Gastrocnemius medialis (tissue), 4 donors: ENCODE measurements at regions not wholly inside any gene's neighbourhood (a gene's known extent, or its start where the extent isn't known, plus 50 kb on each side); places are given as distances from the start of the nearest gene placed in this dataset.

Experiments
- ATAC-seq, 2 donors: fragments of 150-250 bp; one replicate each; pipeline ENCODE4 v1.9.1; 2016
- DNase-seq, 2 donors: peaks; one replicate each; pipeline ENCODE4 v3.0.0-alpha.2; 2019
- H3K27ac ChIP-seq, 4 donors: fragments of 200-600 bp; sonication (generic); 1 replicate in 1 of 4; 2 replicates in 3 of 4; pipeline ENCODE4 v1.5.1; 2016 to 2018; ENCODE audit warnings: mild to moderate bottlenecking in 2 of 4, moderate library complexity in 1 of 4
- H3K27me3 ChIP-seq, 3 donors: fragments of 200-600 bp; sonication (generic) in 2 of 3; 1 replicate in 1 of 3; 2 replicates in 2 of 3; pipeline versions ENCODE4 v1.5.1 to v1.6.0; 2016 to 2019; ENCODE audit warnings: mild to moderate bottlenecking in 1 of 3, moderate library complexity in 1 of 3
- H3K36me3 ChIP-seq, 2 donors: fragments of 200-600 bp; sonication (generic) in 1 of 2; one replicate each; pipeline ENCODE4 v1.5.1; 2017 to 2018
- H3K4me1 ChIP-seq, 2 donors: fragments of 200-600 bp; sonication (generic) in 1 of 2; one replicate each; pipeline ENCODE4 v1.5.1; 2016 to 2017; ENCODE audit warnings: mild to moderate bottlenecking in 2 of 2
- H3K4me3 ChIP-seq, 4 donors: fragments of 200-600 bp; sonication (generic) in 3 of 4; 1 replicate in 1 of 4; 2 replicates in 3 of 4; pipeline ENCODE4 v1.5.1; 2016 to 2019; ENCODE audit warnings: mild to moderate bottlenecking in 2 of 4
- H3K9me3 ChIP-seq, 3 donors: fragments of 200-600 bp; sonication (generic) in 2 of 3; 1 replicate in 1 of 3; 2 replicates in 2 of 3; pipeline ENCODE4 v1.5.1; 2016 to 2019
- POLR2A ChIP-seq, 2 donors: fragments of 450-650 bp; IDR thresholded peaks; one replicate each; pipeline ENCODE4 v1.6.1; 2017; ENCODE audit warnings: antibody characterized with exemption in 2 of 2, mild to moderate bottlenecking in 2 of 2, moderate library complexity in 2 of 2
- in situ Hi-C, 4 donors: fragments of 200-750 bp; cut with MboI; loops; one replicate each; pipeline versions ENCODE4 v1.15.0 to v1.8.0; 2017; ENCODE audit warnings: low sequenced_read_pairs in 4 of 4
- intact Hi-C: fragments of 100-400 bp; cut with DNase I; formaldehyde crosslinking; loops from one replicate; pipeline ENCODE4 v1.15.1; 2023; ENCODE audit warnings: low total_unique reads
- TF ChIP-seq, protein P1 (sequence below), 5 experiments: fragments of 450-650 bp in 3 of 5; fragments of 200-600 bp in 2 of 5; sonication (generic) in 2 of 5; IDR thresholded peaks in 4 of 5; conservative IDR thresholded peaks in 1 of 5; 1 replicate in 4 of 5; 2 replicates in 1 of 5; pipeline ENCODE4 v1.5.1; 2016 to 2019; ENCODE audit warnings: antibody characterized with exemption in 5 of 5, mild to moderate bottlenecking in 3 of 5, moderate library complexity in 3 of 5

DNA sequence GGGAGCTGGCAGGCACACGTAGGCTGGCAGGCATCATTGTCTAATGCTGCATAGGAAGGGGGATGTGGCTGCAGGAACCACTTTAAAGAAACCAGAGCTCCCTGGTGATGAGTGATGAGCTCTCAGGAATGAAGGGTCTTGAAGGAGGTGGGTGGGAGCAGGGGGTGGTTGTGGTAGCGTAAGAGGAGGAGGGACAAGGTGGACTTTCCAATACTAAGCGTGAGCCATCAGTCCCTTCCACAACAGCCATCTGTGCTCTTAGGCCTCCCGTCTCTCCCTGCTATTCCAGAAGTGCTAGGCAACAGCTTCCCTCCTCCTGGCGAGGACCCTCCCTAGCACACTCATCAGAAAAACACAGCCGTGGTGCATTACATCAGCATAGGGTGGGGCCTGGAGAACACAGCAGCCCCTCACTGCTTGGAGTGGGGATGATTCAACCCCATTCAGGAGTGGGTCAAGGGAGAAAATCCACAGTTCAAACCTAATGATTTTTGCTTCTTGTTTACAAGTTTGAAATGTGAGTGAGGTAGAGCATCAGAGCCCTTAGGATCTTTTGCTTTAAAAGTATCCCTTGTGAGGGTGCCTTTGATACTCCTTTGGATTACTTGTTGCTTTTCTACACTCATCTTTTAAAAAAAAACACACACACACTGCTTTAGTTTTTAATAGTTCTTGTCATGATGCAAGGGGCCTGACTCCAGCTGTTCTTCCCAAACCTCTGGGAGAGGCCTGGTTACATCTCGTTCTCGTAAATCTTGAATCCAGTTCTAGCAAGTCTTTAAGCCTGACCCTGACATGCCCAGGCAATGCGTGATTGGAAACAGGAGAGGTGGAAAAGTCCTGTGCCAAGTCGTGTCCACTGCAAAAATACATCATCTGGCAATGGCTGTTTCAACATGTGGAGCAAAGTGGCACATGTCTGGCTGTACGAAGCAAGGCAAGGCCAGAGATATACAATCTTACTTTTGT lies 356.4 kb upstream of the DDHD1 start:
- peak overlapping the region; percentile 32 to 61 (median 50) for H3K27ac ChIP-seq

DNA sequence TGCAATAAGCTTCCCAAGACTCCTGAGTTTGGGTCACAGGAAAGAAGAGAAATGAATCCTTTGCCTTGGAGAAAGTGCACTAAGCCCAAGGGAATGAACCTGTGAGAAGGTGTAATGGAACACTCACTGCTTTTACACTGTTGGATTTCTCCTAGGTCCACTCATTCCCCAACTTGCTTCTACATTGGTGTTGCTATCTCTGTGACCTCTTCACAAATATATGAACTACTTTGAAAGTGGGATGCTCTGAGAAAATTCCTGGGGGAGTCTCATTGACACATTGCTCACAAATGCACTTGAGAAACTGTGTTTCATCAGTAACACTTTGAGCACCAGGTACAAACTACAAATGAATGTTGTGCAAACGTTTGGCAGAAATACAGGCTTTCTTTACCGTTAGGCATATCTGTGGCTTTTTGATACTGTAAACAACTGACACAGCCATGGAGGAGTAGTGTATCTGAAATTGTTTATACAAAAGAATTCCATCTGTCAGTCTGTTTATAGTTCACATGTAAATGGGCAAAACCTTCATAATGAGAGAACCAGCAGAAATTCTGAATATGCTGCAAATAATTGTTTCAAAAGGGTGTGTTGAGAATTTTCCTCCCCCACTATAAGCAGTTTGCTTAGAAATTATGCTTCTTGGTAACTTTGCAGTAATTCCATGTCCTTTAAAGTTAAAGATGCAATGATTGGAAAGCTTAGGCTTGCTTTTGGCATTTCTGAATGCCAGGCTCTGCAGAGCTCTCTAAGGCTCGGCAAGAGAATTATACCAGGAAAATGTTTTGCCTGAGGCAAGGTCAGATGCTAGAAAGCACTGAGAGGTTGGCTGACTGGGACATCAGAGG lies 348.5 kb upstream of the DDHD1 start:
- no peak for TF ChIP-seq POLR2A (IDR thresholded peaks at IDR 0.05)
- TF ChIP-seq, protein P1, sequence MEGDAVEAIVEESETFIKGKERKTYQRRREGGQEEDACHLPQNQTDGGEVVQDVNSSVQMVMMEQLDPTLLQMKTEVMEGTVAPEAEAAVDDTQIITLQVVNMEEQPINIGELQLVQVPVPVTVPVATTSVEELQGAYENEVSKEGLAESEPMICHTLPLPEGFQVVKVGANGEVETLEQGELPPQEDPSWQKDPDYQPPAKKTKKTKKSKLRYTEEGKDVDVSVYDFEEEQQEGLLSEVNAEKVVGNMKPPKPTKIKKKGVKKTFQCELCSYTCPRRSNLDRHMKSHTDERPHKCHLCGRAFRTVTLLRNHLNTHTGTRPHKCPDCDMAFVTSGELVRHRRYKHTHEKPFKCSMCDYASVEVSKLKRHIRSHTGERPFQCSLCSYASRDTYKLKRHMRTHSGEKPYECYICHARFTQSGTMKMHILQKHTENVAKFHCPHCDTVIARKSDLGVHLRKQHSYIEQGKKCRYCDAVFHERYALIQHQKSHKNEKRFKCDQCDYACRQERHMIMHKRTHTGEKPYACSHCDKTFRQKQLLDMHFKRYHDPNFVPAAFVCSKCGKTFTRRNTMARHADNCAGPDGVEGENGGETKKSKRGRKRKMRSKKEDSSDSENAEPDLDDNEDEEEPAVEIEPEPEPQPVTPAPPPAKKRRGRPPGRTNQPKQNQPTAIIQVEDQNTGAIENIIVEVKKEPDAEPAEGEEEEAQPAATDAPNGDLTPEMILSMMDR (IDR thresholded peaks at IDR 0.05 in 4 of 5, conservative IDR thresholded peaks at IDR 0.05 in 1 of 5), result no peak
- H3K27ac ChIP-seq, result no peak overlapping the region
- DNase-seq (no peak), ATAC-seq (no peak)
- intact Hi-C loops (no loop called here), in situ Hi-C loops (no loop called here)
- no peaks in the 10 kb centered on the region for H3K9me3 ChIP-seq
- no peaks in the 10 kb centered on the region for H3K36me3 ChIP-seq
- no peak overlapping the region for H3K4me3 ChIP-seq
- H3K4me1 ChIP-seq, result no peaks in the 10 kb centered on the region
- H3K27me3 ChIP-seq, result no peaks in the 10 kb centered on the region

More for the DNA sequence above, 356.4 kb upstream of the DDHD1 start:
- H3K36me3 ChIP-seq, result no peaks in the 10 kb centered on the region
- intact Hi-C loops, result no loop called here
- no peak for TF ChIP-seq POLR2A (IDR thresholded peaks at IDR 0.05)
- TF ChIP-seq, protein P1 (IDR thresholded peaks at IDR 0.05 in 4 of 5, conservative IDR thresholded peaks at IDR 0.05 in 1 of 5), result no peak
- ATAC-seq, result peak; percentile 71 to 86
- H3K4me3 ChIP-seq, result no peak overlapping the region
- DNase-seq, result peak; percentile 32 to 63
- no peaks in the 10 kb centered on the region for H3K9me3 ChIP-seq
- H3K27me3 ChIP-seq, result no peaks in the 10 kb centered on the region
- in situ Hi-C loops, result no loop called here
- H3K4me1 ChIP-seq, result no peaks in the 10 kb centered on the region

DNA sequence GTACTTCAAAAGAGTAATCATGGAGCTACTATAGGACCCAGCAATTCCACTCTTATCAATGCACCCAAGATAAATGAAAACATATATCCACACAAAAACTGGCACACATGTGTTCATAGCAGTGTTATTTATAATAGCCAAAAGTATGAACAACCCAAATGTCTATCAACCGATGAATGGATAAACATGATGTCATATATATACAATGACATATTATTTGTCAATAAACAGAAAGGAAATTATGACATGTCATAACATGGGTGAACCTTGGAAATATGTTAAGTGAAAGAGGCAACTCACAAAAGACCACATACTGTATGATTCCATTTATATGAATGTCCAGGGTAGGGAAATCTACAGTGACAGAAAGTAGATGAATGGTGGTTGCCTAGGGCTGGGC lies 347.1 kb upstream of the DDHD1 start:
- ATAC-seq (no peak), DNase-seq (no peak)
- no peak overlapping the region for H3K4me3 ChIP-seq
- H3K27me3 ChIP-seq, result no peaks in the 10 kb centered on the region
- H3K4me1 ChIP-seq, result no peaks in the 10 kb centered on the region
- H3K9me3 ChIP-seq, result no peaks in the 10 kb centered on the region
- H3K27ac ChIP-seq, result no peak overlapping the region
- H3K36me3 ChIP-seq, result no peaks in the 10 kb centered on the region
- intact Hi-C loops, result no loop called here
- no peak for TF ChIP-seq POLR2A (IDR thresholded peaks at IDR 0.05)
- TF ChIP-seq, protein P1 (IDR thresholded peaks at IDR 0.05 in 4 of 5, conservative IDR thresholded peaks at IDR 0.05 in 1 of 5), result no peak
- in situ Hi-C loops, result no loop called here

DNA sequence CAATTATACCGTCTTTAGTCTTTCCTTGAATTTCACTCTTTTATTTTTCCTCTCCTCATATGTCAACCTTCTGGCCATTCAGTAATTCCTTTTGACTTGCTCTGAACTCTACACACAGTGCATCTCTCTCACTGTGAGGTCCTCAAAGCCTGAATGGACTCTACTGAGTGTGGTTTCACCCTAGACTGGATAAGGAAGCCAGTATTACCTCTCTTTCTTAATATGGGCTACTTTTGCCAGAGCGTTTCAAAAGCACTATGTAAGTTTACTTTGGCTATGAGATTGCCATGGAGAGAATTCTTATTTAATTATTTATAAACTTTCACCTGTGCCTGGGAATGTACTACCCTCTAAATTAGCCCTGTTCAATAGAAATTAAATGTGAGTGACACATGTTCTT lies 343.5 kb upstream of the DDHD1 start:
- Histone ChIP-seq H3K9me3 (no peaks in the 10 kb centered on the region), H3K27me3 (no peaks in the 10 kb centered on the region), H3K4me3 (no peak overlapping the region), H3K27ac (no peak overlapping the region), H3K4me1 (no peaks in the 10 kb centered on the region), H3K36me3 (no peaks in the 10 kb centered on the region)
- in situ Hi-C loops (no loop called here), intact Hi-C loops (no loop called here)
- DNase-seq, result no peak
- TF ChIP-seq, protein P1 (IDR thresholded peaks at IDR 0.05 in 4 of 5, conservative IDR thresholded peaks at IDR 0.05 in 1 of 5), result no peak
- TF ChIP-seq POLR2A (IDR thresholded peaks at IDR 0.05), result no peak
- no peak for ATAC-seq
